GM21717 (cell line): ENCODE measurements at regions not wholly inside any gene's neighbourhood (a gene's known extent, or its start where the extent isn't known, plus 50 kb on each side); places are given as distances from the start of the nearest gene placed in this dataset.

Experiments
- ATAC-seq: cut with Tn5 transposase; IDR thresholded peaks from one replicate; pipeline ENCODE4 v1.9.1; 2021; ENCODE audit warnings: mild to moderate bottlenecking, moderate library complexity; ENCODE audit not compliant: unreplicated experiment

DNA sequence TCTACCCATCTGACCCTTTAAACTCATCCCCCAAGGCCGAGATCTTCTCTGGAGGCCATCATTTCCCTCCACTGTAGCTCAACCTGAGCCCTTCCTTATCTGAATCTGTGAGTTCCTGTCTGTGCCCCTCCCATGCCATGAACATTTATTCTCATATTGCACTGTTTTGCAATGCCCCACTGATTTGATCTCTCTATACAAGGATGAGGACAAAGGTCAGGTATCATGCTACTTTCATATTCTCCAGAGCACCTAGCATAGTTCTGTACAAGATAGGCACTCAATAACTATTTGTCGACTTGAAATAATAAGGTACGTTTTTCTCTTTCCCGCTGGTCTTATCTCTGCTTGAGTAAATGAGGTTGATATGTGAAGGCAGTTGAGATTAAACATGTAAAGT, 135.5 kb downstream of the KLF5 start:
- no peak for ATAC-seq

DNA sequence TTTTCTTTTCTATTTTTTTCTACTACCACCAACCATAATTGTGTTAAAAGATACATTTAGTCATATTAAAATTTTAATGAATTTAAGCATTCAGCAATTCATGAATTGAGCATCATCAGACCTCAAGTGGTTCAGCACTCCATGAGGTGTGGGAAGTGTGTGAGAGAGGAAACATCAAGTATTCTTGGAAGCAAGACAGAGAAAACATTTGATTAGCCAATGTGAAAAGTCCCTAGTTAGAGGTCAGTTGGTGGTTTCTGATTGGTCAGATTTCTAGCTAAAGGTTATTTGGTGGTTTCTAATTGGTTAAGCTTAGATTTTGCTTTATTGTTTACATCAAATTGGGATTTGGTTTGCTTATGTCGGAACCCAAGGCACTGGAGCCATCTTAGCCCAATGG, 134.7 kb downstream of the KLF5 start:
- ATAC-seq = no peak

DNA sequence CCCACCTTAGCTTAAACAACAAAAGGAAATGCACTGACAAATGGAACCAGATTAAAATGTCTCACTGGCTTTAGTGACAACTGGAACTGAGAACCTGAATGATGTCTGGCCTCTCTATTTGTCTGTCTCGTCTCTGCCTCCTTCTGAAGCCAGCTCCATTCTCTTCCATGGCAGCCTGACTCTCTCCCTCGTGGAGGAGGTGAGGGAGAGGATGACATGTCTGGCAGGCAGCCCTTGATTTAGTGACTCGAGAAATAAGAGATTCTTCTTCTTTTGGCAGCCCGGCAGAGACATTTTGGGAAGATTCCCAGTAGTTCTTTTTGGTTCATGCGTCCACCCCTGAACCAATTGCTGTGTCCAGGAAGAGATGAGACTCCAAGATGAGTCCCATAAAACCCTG, 131.7 kb downstream of the KLF5 start:
- no peak for ATAC-seq

GRCh38 chr13:73189776-73190175, 131.0 kb downstream of the KLF5 start:
- ATAC-seq = no peak

DNA sequence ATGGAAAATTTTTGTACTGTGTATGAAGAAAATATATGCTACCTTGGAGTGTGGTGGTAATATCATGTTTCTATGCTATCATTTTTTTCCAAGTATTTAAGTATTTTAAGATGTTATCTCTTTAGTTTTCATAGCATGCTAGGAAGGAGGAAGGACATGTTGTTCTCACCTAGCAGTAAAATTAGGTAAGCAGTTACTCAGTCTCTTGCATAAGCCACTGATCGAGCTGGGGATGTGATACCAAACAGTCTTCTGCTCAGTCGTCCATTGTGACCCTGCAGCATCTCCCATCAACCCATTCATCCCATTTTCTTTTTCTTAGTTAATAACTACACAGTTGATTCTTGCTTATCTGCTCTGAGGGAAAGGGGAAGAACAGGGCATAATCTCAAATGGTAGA, 130.6 kb downstream of the KLF5 start:
- ATAC-seq = no peak

- no peak for ATAC-seq
Measured at GRCh38 chr13:73187106-73187505, 128.3 kb downstream of the KLF5 start.

DNA sequence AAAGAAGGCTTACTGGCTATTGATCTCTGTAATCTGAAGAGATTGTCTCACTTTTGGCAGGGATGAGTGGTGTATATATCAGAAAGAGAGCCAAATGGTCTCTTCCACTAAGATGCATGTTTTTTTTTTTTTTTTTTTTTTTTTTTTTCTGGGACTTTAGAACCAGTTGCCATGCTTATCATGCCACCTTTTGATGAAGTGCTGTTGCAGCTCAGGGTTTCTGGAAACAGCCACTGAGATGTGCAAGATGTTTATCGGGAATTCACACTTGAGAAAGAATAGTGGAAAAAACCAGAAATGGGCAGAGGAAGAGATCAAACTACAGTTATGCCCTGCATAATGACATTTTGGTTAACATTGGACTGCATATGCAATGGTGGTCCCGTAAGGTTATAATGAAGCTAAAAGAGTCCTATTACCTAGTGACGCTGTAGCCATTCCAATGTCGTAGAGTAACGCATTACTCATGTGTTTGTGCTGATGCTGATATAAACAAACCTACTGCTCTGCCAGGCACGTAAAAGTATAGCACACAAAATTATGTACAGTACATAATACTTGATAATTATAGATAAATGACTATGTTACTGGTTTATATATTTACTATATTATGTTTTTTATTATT, 121.0 kb downstream of the KLF5 start:
- no peak for ATAC-seq

DNA sequence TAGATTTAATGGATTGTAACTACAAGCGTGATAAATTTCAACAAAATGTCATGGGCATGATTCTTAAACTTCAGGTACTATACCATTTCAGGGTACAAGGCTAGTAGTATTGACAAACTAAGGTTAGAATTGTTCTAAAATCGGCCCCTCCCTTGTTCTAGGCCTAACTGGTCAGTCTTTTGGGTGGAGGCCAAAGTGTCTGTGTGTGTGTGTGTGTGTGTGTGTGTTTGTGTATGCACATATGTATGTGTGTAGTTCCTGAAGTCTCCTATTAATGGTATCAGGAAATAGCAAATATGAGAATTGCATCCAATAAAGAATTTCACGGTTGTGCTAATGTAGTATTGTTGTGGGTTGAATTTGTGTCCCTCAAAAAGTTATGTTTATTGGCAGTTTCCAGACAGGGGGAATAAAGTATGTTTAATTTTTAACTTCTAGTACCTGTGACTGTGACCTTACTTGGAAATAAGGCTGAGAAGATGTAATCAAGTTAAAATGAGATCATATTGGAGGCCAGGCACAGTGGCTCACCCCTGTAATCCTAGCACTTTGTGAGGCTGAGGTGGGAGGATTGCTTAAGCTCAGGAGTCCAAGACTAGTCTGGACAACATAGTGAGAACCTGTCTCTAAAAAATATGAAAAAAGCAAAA, 119.2 kb downstream of the KLF5 start:
- ATAC-seq = no peak

DNA sequence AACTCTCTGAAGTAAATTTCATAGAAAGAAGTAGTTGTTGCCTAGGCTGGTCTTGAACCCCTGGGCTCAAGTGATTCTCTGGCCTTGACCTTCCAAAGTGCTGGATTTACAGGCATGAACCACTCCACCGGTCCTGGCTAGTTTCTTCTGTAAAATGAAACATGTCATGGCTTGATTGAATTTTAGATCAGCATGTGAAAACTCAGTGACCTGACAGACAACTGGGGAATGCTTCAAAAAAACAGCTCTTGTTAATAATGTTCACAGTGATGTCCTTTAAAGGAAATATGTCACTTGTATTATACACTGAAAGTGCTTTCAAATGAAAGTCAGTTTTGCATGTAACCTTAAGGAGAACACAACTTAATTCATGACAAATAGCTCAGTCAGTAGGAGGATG, 118.2 kb downstream of the KLF5 start:
- ATAC-seq = no peak

DNA sequence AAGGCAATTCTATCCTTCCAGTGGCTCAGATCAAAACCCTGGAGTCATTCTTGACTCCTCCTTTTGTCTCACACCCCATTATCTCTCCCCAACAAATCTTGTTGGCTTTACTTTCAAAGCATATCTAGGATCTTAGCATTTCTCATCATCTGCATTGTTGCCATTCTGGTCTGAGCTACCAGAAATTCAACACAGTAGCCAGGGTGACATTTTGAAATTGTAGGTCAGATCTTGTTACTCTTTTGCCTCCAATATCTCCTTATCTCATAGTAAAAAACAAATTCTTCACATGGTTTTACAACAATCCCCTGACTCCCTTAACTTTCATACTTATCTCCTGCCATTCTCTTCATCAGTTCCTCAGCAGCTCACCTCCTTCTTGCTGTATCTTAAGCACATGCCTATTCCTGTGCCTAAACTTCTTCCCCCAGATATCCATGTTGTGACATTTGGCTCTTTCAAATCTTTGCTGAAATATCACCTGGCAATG, 115.8 kb downstream of the KLF5 start:
- ATAC-seq = no peak

DNA sequence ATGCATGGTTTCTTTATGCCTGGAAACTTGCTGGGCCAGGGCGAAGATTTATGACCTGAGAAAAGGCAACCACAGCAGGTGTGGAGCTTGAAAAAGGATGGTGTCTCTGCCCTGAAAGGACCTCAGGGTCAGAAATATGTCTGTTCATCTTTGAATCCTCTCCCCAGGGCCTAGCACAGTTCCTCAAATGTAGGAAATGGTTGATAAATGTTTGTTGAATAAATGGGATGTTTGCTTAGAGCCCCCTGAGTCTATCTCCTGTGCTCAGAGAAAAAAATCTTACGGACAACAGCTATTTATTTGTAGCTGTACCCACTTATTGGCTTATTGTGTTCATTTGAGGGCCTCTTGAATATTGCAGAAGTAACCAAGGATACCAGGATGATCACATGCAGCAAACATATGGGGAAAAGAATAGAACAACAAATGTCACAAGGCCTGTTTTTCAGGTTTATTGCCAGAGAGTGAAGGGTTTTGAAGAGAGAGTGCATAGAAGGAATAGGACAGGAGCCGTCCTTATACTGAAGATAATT, 114.5 kb downstream of the KLF5 start:
- ATAC-seq = no peak

DNA sequence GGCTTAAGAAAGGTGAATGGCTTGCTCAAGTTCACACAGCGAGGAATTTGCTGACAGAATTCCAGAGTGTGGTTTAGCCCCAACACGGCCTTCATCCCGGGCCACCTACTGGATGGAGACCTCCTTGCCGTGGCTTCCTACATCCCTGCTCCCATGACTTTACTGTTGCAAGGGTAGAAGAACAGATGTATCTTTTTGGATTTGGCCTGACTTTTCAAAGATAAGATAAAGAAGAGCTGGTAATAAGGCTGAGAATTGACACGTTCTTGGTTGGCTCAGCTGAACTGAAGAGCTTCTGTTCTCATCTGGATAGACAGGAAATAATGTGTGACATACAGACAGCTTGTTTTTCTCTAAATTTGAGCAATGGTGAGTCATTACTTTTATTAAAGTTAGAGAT, 113.1 kb downstream of the KLF5 start:
- ATAC-seq = no peak

DNA sequence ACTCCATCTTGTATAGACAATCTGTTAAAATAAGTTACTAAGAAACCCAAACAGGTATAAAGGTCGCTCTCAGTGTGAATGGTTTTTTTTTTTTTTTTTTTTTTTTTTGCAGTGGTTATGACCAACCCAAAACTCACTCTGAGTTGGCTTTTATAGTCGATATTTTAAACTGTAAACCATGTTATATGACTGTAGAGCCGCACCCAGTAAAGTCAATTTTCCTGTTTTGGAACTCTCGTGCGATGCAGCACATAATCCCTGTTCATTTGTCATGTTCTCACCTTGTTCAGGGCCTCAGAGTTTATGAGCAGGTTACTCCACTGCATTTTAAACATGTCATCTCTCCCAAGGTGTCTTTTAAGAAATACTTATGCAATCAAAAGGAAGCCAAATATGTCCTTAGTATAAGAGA, 112.5 kb downstream of the KLF5 start:
- ATAC-seq = no peak

DNA sequence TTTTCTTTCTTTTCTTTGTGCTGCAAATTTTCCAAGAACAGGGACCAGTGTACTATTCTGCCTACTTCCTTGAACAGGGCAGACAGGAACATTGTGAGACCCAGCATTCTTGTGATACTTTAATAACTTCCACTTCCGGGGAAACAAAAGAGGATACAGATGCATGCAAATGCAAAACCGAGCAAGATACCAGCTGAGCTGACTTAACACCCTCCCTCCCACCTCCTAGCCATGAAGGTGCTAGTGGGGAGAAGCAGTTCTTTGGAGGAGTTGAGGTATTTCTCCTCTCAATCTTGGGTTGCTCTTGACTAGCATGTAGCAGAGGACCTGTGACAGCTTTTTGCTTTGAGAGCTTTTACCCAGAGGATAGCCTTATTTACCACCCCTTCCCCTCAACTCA, 111.2 kb downstream of the KLF5 start:
- ATAC-seq = no peak

DNA sequence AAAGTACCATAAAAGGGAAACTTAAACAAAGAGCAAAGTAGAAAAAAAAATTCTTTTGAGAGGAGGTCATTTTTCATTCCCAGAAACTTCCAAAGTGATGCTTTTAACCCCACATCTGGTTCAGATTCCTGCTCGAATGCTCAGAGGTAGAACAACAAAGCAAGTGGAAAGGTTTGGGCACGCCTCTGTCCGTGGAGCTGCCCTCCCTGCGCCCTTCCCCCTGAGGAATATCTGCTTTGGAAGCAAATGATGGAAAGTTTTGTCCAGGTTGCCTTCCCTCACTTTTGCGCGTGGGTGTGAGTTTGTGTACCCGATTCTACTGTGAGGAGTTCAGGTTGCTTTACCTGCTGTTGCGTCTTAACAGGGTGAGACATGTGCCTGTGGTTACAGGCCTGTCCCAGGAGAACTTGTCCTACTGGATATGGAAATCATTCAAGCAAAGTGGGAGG, 110.2 kb downstream of the KLF5 start:
- no peak for ATAC-seq

GRCh38 chr13:73168226-73168952, 109.6 kb downstream of the KLF5 start:
- no peak for ATAC-seq

- no peak for ATAC-seq
Measured at GRCh38 chr13:73167028-73167820, 108.4 kb downstream of the KLF5 start.

DNA sequence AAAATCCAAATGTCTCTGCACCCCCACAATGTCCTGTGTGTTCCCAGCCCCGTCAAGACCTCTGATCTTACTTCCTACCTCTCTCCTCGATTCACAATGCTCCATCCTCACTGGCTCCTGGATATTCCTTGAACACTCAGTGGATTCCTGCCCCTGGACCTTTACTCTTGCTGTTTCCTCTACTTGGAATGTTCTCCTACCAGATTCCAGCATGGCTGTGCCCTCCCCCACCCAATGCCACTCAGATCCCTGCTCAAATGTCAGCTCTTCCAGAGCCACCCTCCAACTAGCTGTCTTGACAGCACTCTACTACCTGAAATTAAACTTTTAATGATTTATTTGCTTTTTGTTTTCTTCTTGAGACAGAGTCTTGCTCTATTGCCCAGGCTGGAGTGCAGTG, 107.4 kb downstream of the KLF5 start:
- no peak for ATAC-seq

GRCh38 chr13:73162912-73163911, 104.4 kb downstream of the KLF5 start:
- ATAC-seq = no peak
